ENCODE measurements at regions not wholly inside any gene's neighbourhood (a gene's known extent, or its start where the extent isn't known, plus 50 kb on each side); places are given as distances from the start of the nearest gene placed in this dataset.
A peak's percentile ranks its signal among the peaks of the same experiment; 100 is the strongest.

GRCh38 chr5:53397845-53398244 is 82.6 kb upstream of the FST start:
- Histone ChIP-seq H3K4me1 (replicated peaks; ENCODE audit: insufficient read depth) (peaks cover 10% of the 10 kb centered on the region), H3K27ac (no peak overlapping the region), H3K4me2 (peak overlapping the region; percentile 17; the same call in 1 of the 2 replicates), H4K20me1 (ENCODE audit: insufficient read depth) (no peaks in the 10 kb centered on the region), H3K9me2 (ENCODE audit: insufficient read depth) (0 out of 2 replicates have a peak, but pooled peaks cover 3% of the 10 kb centered on the region), H3K27me3 (ENCODE audit: insufficient read depth, low read depth) (no peaks in the 10 kb centered on the region), H3K36me3 (ENCODE audit: low read depth) (no peaks in the 10 kb centered on the region), H3K9me3 (ENCODE audit: insufficient read depth, low read depth) (no peaks in the 10 kb centered on the region), H2AFZ (no peak overlapping the region), H3F3A (ENCODE audit: insufficient read depth, low read depth) (no peaks in the 10 kb centered on the region), H3K79me2 (ENCODE audit: low read depth) (no peaks in the 10 kb centered on the region), H3K4me3 (no peak overlapping the region)
- ChIA-PET POLR2A (ENCODE audit: unreplicated experiment) (no interaction called here), CTCF (no interaction called here)
- DNase-seq = peak; percentile 48 to 65
- TF ChIP-seq EZH2 (IDR thresholded peaks at IDR 0.05; ENCODE audit: low read depth) = no peak
- TF ChIP-seq, protein P1, sequence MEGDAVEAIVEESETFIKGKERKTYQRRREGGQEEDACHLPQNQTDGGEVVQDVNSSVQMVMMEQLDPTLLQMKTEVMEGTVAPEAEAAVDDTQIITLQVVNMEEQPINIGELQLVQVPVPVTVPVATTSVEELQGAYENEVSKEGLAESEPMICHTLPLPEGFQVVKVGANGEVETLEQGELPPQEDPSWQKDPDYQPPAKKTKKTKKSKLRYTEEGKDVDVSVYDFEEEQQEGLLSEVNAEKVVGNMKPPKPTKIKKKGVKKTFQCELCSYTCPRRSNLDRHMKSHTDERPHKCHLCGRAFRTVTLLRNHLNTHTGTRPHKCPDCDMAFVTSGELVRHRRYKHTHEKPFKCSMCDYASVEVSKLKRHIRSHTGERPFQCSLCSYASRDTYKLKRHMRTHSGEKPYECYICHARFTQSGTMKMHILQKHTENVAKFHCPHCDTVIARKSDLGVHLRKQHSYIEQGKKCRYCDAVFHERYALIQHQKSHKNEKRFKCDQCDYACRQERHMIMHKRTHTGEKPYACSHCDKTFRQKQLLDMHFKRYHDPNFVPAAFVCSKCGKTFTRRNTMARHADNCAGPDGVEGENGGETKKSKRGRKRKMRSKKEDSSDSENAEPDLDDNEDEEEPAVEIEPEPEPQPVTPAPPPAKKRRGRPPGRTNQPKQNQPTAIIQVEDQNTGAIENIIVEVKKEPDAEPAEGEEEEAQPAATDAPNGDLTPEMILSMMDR (conservative IDR thresholded peaks at IDR 0.05) = no peak
- intact Hi-C loops (cut with micrococcal nuclease; ENCODE audit: unreplicated experiment) = no loop called here
- no TSS peak for BruUV-seq (replicated peaks)

DNA sequence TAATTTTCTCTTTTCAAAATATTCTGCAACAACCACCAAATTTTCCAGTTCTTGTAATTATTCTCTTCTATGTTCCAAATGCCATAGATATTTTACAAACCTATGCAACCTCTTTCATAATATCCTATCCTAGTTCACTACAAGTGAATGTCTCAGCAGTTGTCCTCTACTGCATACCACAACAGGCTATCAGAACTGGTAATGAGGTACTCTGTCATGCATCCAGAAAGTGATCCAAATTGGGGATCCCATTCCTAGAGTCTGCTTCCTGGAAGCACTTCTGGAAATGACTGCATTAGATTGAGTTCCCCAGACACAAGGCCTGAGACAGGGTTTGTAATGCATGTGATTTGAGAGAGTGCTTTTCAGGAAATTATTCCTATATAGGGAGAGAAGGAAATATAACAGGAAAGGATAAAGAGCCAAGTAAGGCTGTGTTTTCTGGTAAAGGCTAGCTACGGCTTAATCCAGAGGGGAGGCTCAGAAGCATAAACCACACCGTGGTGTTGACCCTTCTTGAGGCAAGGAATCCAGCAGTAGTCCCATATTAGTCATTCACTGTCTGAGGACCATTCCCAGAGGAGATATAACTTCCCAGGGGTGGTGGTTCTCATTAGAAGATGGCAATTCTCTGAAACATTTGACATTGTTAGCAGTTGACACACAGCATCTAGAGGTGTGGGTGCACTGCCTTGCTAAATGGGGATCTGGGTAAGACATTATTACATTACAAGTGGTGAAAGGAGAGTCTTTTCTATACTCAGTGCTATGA is 80.3 kb upstream of the FST start:
- ChIA-PET CTCF (no interaction called here), POLR2A (ENCODE audit: unreplicated experiment) (no interaction called here)
- peaks cover 8% of the 10 kb centered on the region; the same call in 1 of the 2 replicates for H3K9me3 ChIP-seq (ENCODE audit: insufficient read depth, low read depth)
- peaks cover 10% of the 10 kb centered on the region for H3K4me1 ChIP-seq (replicated peaks; ENCODE audit: insufficient read depth)
- no peaks in the 10 kb centered on the region for H3F3A ChIP-seq (ENCODE audit: insufficient read depth, low read depth)
- H2AFZ ChIP-seq = no peak overlapping the region
- no peaks in the 10 kb centered on the region for H3K27me3 ChIP-seq (ENCODE audit: insufficient read depth, low read depth)
- TF ChIP-seq, protein P1 (conservative IDR thresholded peaks at IDR 0.05) = no peak
- TF ChIP-seq EZH2 (IDR thresholded peaks at IDR 0.05; ENCODE audit: low read depth) = no peak
- no peaks in the 10 kb centered on the region for H4K20me1 ChIP-seq (ENCODE audit: insufficient read depth)
- intact Hi-C loops (cut with micrococcal nuclease; ENCODE audit: unreplicated experiment) = no loop called here
- H3K9me2 ChIP-seq (ENCODE audit: insufficient read depth) = 0 out of 2 replicates have a peak, but pooled peaks cover 3% of the 10 kb centered on the region
- H3K27ac ChIP-seq = no peak overlapping the region
- BruUV-seq (replicated peaks) = no TSS peak
- H3K36me3 ChIP-seq (ENCODE audit: low read depth) = no peaks in the 10 kb centered on the region
- no peak for DNase-seq
- no peaks in the 10 kb centered on the region for H3K79me2 ChIP-seq (ENCODE audit: low read depth)
- H3K4me3 ChIP-seq = no peak overlapping the region
- no peak overlapping the region for H3K4me2 ChIP-seq

DNA sequence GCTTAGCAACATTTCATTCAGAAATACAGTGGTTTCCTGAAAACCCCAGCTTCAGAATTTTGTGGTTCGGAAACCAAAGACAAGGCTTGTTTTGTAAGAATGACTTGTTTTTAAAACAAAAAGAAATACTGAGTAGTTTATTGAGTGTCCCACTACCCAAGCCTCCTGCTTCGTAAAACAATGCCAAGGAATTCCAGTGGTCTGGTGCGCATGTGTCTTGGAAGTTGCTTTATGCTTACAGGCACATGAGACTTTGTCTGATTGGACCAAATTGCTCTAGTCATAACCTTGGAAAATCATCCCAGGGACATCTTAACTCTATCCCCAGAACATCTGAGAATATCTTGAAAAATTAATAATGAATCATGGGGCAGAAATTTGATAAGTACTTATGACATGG is 77.1 kb upstream of the FST start:
- Histone ChIP-seq H3K36me3 (ENCODE audit: low read depth) (no peaks in the 10 kb centered on the region), H3K4me2 (no peak overlapping the region), H3K27me3 (ENCODE audit: insufficient read depth, low read depth) (no peaks in the 10 kb centered on the region), H2AFZ (no peak overlapping the region), H3K9me3 (ENCODE audit: insufficient read depth, low read depth) (peaks cover 19% of the 10 kb centered on the region; the same call in 1 of the 2 replicates), H3K27ac (no peak overlapping the region), H3K4me1 (replicated peaks; ENCODE audit: insufficient read depth) (peaks cover 19% of the 10 kb centered on the region; the same call in 1 of the 2 replicates), H3K9me2 (ENCODE audit: insufficient read depth) (no peaks in the 10 kb centered on the region), H3F3A (ENCODE audit: insufficient read depth, low read depth) (peaks cover 4% of the 10 kb centered on the region), H3K4me3 (no peak overlapping the region), H3K79me2 (ENCODE audit: low read depth) (no peaks in the 10 kb centered on the region), H4K20me1 (ENCODE audit: insufficient read depth) (no peaks in the 10 kb centered on the region)
- no TSS peak for BruUV-seq (replicated peaks)
- intact Hi-C loops (cut with micrococcal nuclease; ENCODE audit: unreplicated experiment) = no loop called here
- no peak for DNase-seq
- ChIA-PET POLR2A (ENCODE audit: unreplicated experiment) (no interaction called here), CTCF (no interaction called here)
- TF ChIP-seq, protein P1 (conservative IDR thresholded peaks at IDR 0.05) = no peak
- no peak for TF ChIP-seq EZH2 (IDR thresholded peaks at IDR 0.05; ENCODE audit: low read depth)

All from PC-9 (cell line).